ENCODE measurements at regions not wholly inside any gene's neighbourhood (a gene's known extent, or its start where the extent isn't known, plus 50 kb on each side); places are given as distances from the start of the nearest gene placed in this dataset.

- Mint-ChIP-seq H3K4me3 (no peak overlapping the region), H3K9me3 (peaks cover 0 to 3% (median under 1%) of the 10 kb centered on the region in 8 donors)
- POLR2A ChIA-PET (ENCODE audit: partially characterized antibody), result no interaction called here
Observed at GRCh38 chr2:65708086-65708485, 275.7 kb upstream of the SPRED2 start.

DNA sequence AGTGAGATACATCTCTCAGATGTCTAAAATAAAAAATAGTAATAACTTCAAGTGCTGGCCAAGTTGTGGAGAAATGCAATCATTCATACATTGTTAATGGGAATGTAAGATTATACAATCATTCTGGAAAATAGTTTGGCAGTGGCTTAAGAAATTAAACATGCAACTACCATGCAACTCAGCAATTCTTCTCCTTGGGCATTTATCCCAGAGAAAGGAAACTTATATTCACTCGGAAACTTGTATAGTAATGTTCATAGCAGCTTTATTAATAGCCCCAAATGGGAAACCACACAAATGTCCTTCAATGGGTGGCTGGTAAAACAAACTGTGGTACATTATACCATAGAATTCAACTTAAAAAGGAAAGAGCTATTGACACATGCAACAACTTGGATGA, 274.0 kb upstream of the SPRED2 start:
- POLR2A ChIA-PET (ENCODE audit: partially characterized antibody), result no interaction called here
- H3K36me3 Mint-ChIP-seq, result no peaks in the 10 kb centered on the region
- Histone ChIP-seq H3K27me3 (ENCODE audit: insufficient read depth, low read length) (no peaks in the 10 kb centered on the region), H3K9me3 (ENCODE audit: control insufficient read depth in 1 of 2, low read length in 2 of 2) (no peaks in the 10 kb centered on the region), H3K36me3 (ENCODE audit: insufficient read depth, low read length) (no peaks in the 10 kb centered on the region), H3K27ac (ENCODE audit: low read depth, low read length) (no peak overlapping the region), H3K4me1 (ENCODE audit: insufficient read depth, low read length) (no peaks in the 10 kb centered on the region), H3K4me3 (ENCODE audit: low read length in 2 of 2) (no peak overlapping the region)
- CTCF ChIA-PET (ENCODE audit: partially characterized antibody), result no interaction called here
- peaks cover 0 to 3% (median 0%) of the 10 kb centered on the region in 8 donors for H3K9me3 Mint-ChIP-seq
- intact Hi-C loops (cut with micrococcal nuclease), result no loop called here
- DNase-seq, result no peak
- H3K4me3 Mint-ChIP-seq, result no peak overlapping the region
- H3K27me3 Mint-ChIP-seq, result peaks cover 6 to 7% of the 10 kb centered on the region in 2 donors
- no peaks in the 10 kb centered on the region for H3K4me1 Mint-ChIP-seq
- H3K27ac Mint-ChIP-seq, result no peak overlapping the region

More at GRCh38 chr2:65708086-65708485, 275.7 kb upstream of the SPRED2 start:
- Histone ChIP-seq H3K9me3 (ENCODE audit: control insufficient read depth in 1 of 2, low read length in 2 of 2) (no peaks in the 10 kb centered on the region), H3K27me3 (ENCODE audit: insufficient read depth, low read length) (no peaks in the 10 kb centered on the region), H3K36me3 (ENCODE audit: insufficient read depth, low read length) (no peaks in the 10 kb centered on the region), H3K27ac (ENCODE audit: low read depth, low read length) (no peak overlapping the region), H3K4me1 (ENCODE audit: insufficient read depth, low read length) (no peaks in the 10 kb centered on the region), H3K4me3 (ENCODE audit: low read length in 2 of 2) (no peak overlapping the region)
- DNase-seq, result no peak
- Mint-ChIP-seq H3K27ac (no peak overlapping the region), H3K4me1 (no peaks in the 10 kb centered on the region), H3K27me3 (peaks cover 3 to 7% of the 10 kb centered on the region in 2 donors), H3K36me3 (no peaks in the 10 kb centered on the region)
- CTCF ChIA-PET (ENCODE audit: partially characterized antibody), result no interaction called here
- intact Hi-C loops (cut with micrococcal nuclease), result no loop called here

- CTCF ChIA-PET (ENCODE audit: partially characterized antibody), result no interaction called here
- H3K9me3 Mint-ChIP-seq, result peaks cover 0 to 4% (median 0%) of the 10 kb centered on the region in 8 donors
- no peak for DNase-seq
- intact Hi-C loops (cut with micrococcal nuclease), result no loop called here
- Histone ChIP-seq H3K27me3 (ENCODE audit: insufficient read depth, low read length) (no peaks in the 10 kb centered on the region), H3K27ac (ENCODE audit: low read depth, low read length) (no peak overlapping the region), H3K9me3 (ENCODE audit: control insufficient read depth in 1 of 2, low read length in 2 of 2) (no peaks in the 10 kb centered on the region), H3K36me3 (ENCODE audit: insufficient read depth, low read length) (no peaks in the 10 kb centered on the region), H3K4me1 (ENCODE audit: insufficient read depth, low read length) (no peaks in the 10 kb centered on the region), H3K4me3 (ENCODE audit: low read length in 2 of 2) (no peak overlapping the region)
- H3K36me3 Mint-ChIP-seq, result no peaks in the 10 kb centered on the region
- POLR2A ChIA-PET (ENCODE audit: partially characterized antibody), result no interaction called here
- H3K4me3 Mint-ChIP-seq, result no peak overlapping the region
- H3K4me1 Mint-ChIP-seq, result no peaks in the 10 kb centered on the region
- H3K27me3 Mint-ChIP-seq, result peaks cover 8 to 21% of the 10 kb centered on the region in 2 donors
- H3K27ac Mint-ChIP-seq, result no peak overlapping the region
Observed at GRCh38 chr2:65701191-65701590, 268.8 kb upstream of the SPRED2 start.

GRCh38 chr2:65700720-65701119, 268.3 kb upstream of the SPRED2 start:
- Mint-ChIP-seq H3K27me3 (peaks cover 8 to 21% of the 10 kb centered on the region in 2 donors), H3K4me1 (no peaks in the 10 kb centered on the region)
- POLR2A ChIA-PET (ENCODE audit: partially characterized antibody), result no interaction called here

GRCh38 chr2:65700004-65700651, 267.7 kb upstream of the SPRED2 start:
- Mint-ChIP-seq H3K4me3 (no peak overlapping the region), H3K36me3 (no peaks in the 10 kb centered on the region), H3K27ac (no peak overlapping the region), H3K27me3 (peaks cover 8 to 21% of the 10 kb centered on the region in 2 donors), H3K9me3 (peaks cover 0 to 4% (median 0%) of the 10 kb centered on the region in 8 donors), H3K4me1 (no peaks in the 10 kb centered on the region)
- intact Hi-C loops (cut with micrococcal nuclease), result no loop called here
- Histone ChIP-seq H3K27me3 (ENCODE audit: insufficient read depth, low read length) (no peaks in the 10 kb centered on the region), H3K27ac (ENCODE audit: low read depth, low read length) (no peak overlapping the region), H3K4me3 (ENCODE audit: low read length in 2 of 2) (no peak overlapping the region), H3K9me3 (ENCODE audit: control insufficient read depth in 1 of 2, low read length in 2 of 2) (no peaks in the 10 kb centered on the region), H3K4me1 (ENCODE audit: insufficient read depth, low read length) (no peaks in the 10 kb centered on the region), H3K36me3 (ENCODE audit: insufficient read depth, low read length) (no peaks in the 10 kb centered on the region)
- DNase-seq, result no peak
- ChIA-PET CTCF (ENCODE audit: partially characterized antibody) (no interaction called here), POLR2A (ENCODE audit: partially characterized antibody) (no interaction called here)

More at GRCh38 chr2:65700720-65701119, 268.3 kb upstream of the SPRED2 start:
- H3K27ac Mint-ChIP-seq, result no peak overlapping the region
- Histone ChIP-seq H3K9me3 (ENCODE audit: control insufficient read depth in 1 of 2, low read length in 2 of 2) (no peaks in the 10 kb centered on the region), H3K4me3 (ENCODE audit: low read length in 2 of 2) (no peak overlapping the region), H3K36me3 (ENCODE audit: insufficient read depth, low read length) (no peaks in the 10 kb centered on the region), H3K27me3 (ENCODE audit: insufficient read depth, low read length) (no peaks in the 10 kb centered on the region), H3K4me1 (ENCODE audit: insufficient read depth, low read length) (no peaks in the 10 kb centered on the region), H3K27ac (ENCODE audit: low read depth, low read length) (no peak overlapping the region)
- CTCF ChIA-PET (ENCODE audit: partially characterized antibody), result no interaction called here
- no peaks in the 10 kb centered on the region for H3K36me3 Mint-ChIP-seq
- intact Hi-C loops (cut with micrococcal nuclease), result no loop called here
- DNase-seq, result no peak
- no peak overlapping the region for H3K4me3 Mint-ChIP-seq
- H3K9me3 Mint-ChIP-seq, result peaks cover 0 to 4% (median 0%) of the 10 kb centered on the region in 8 donors

- H3K27me3 ChIP-seq (ENCODE audit: insufficient read depth, low read length), result no peaks in the 10 kb centered on the region
- H3K9me3 ChIP-seq (ENCODE audit: control insufficient read depth in 1 of 2, low read length in 2 of 2), result no peaks in the 10 kb centered on the region
- H3K4me3 ChIP-seq (ENCODE audit: low read length in 2 of 2), result no peak overlapping the region
- H3K36me3 Mint-ChIP-seq, result no peaks in the 10 kb centered on the region
- DNase-seq, result no peak
- no peak overlapping the region for H3K4me3 Mint-ChIP-seq
- H3K27ac Mint-ChIP-seq, result no peak overlapping the region
- no peaks in the 10 kb centered on the region for H3K4me1 ChIP-seq (ENCODE audit: insufficient read depth, low read length)
- peaks cover 1 to 7% of the 10 kb centered on the region in 2 donors for H3K27me3 Mint-ChIP-seq
- peaks cover 0 to 3% (median 0%) of the 10 kb centered on the region in 8 donors for H3K9me3 Mint-ChIP-seq
- ChIA-PET CTCF (ENCODE audit: partially characterized antibody) (no interaction called here), POLR2A (ENCODE audit: partially characterized antibody) (no interaction called here)
- no peaks in the 10 kb centered on the region for H3K36me3 ChIP-seq (ENCODE audit: insufficient read depth, low read length)
- no peaks in the 10 kb centered on the region for H3K4me1 Mint-ChIP-seq
- no peak overlapping the region for H3K27ac ChIP-seq (ENCODE audit: low read depth, low read length)
- intact Hi-C loops (cut with micrococcal nuclease), result no loop called here
Observed at GRCh38 chr2:65691816-65692215, 259.4 kb upstream of the SPRED2 start.

- Histone ChIP-seq H3K4me1 (ENCODE audit: insufficient read depth, low read length) (no peaks in the 10 kb centered on the region), H3K36me3 (ENCODE audit: insufficient read depth, low read length) (no peaks in the 10 kb centered on the region), H3K27ac (ENCODE audit: low read depth, low read length) (no peak overlapping the region), H3K9me3 (ENCODE audit: control insufficient read depth in 1 of 2, low read length in 2 of 2) (no peaks in the 10 kb centered on the region), H3K27me3 (ENCODE audit: insufficient read depth, low read length) (no peaks in the 10 kb centered on the region), H3K4me3 (ENCODE audit: low read length in 2 of 2) (no peak overlapping the region)
- Mint-ChIP-seq H3K4me1 (no peaks in the 10 kb centered on the region), H3K9me3 (peaks cover 0 to 3% (median 0%) of the 10 kb centered on the region in 8 donors), H3K27ac (no peak overlapping the region), H3K27me3 (peaks cover 1 to 5% of the 10 kb centered on the region in 2 donors), H3K36me3 (no peaks in the 10 kb centered on the region), H3K4me3 (no peak overlapping the region)
- DNase-seq, result no peak
- intact Hi-C loops (cut with micrococcal nuclease), result no loop called here
- CTCF ChIA-PET (ENCODE audit: partially characterized antibody), result no interaction called here
- POLR2A ChIA-PET (ENCODE audit: partially characterized antibody), result no interaction called here
Observed at GRCh38 chr2:65688141-65688886, 255.9 kb upstream of the SPRED2 start.

Data from CD4-positive, alpha-beta memory T cell (primary cell).